Activated gamma-delta T cell treated with anti-CD3 and anti-CD28 coated beads, Interleukin-2, amount 50 U/mL, for 16 hours (primary cell): ENCODE measurements at regions not wholly inside any gene's neighbourhood (a gene's known extent, or its start where the extent isn't known, plus 50 kb on each side); places are given as distances from the start of the nearest gene placed in this dataset.
"Not testable (repeated sequence)": the region's sequence is repeated elsewhere in the genome, so short reads cannot be mapped to it uniquely, and the experiment has no call there.

Experiments used
- DNase-seq: peaks from one replicate; pipeline ENCODE4 v3.0.0-alpha.2; 2020; ENCODE audit warnings: low read depth

DNA sequence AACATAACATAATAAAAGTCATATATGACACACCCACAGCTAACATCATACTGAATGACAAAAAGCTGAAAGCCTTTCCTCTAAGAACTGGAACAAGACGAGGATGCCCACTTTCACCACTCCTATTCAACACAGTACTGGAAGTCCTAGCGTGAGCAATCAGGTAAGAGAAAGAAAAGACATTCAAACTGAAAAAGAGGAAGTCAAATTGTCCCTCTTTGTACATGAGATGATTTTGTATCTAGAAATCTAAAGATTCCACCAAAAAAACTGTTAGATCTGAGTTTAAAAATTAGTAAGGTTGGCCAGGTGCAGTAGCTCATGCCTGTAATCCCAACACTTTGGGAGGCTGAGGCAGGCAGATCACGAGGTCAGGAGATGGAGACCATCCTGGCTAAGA, 70.1 kb upstream of the PROKR2 start:
- not testable (repeated sequence) for DNase-seq

- not testable (repeated sequence) for DNase-seq
Observed at GRCh38 chr20:5381527-5381926, 64.8 kb upstream of the PROKR2 start.

DNA sequence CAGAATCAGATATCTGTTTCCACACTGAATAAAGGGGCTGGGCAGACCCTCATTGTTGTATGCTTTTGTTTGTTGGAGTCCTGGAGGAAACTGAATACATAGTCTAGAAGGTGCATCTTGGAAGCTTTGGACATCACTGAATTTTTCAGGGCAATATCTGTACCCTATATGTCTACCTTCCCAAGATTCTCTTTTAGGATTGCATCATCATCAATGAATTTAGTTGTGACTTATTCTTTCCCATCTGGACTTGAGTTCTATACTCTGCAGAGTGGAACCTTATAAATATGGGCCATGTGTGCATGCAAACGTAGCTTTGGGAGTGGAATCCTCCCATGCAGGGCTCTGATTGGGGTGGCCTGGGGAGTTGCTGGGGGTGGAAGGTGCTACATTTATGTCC, 60.7 kb upstream of the PROKR2 start:
- DNase-seq = no peak

GRCh38 chr20:5376228-5376627, 59.5 kb upstream of the PROKR2 start:
- no peak for DNase-seq

GRCh38 chr20:5374171-5374570, 57.4 kb upstream of the PROKR2 start:
- no peak for DNase-seq

DNA sequence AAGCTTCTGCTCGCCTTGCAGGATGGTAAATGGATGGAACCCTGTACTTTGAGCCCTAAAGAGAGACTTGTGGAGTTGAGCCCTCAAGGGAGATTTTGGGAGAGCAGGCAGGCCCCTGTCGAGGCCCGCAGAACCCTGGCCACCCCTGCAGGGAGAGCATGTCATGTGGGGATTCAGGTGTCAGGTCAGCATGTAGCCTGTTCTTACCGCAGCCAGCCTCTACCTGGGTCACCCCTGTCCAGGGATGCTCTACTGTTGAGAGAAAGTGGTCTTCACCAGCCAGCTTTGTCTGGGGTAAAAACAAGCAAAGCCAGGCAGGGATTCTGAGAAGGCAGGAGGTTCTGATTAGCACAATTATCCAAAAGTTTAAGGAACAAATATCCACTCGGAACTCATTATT, 55.6 kb upstream of the PROKR2 start:
- no peak for DNase-seq

GRCh38 chr20:5369629-5370028, 52.9 kb upstream of the PROKR2 start:
- no peak for DNase-seq
